ENCODE measurements at regions not wholly inside any gene's neighbourhood (a gene's known extent, or its start where the extent isn't known, plus 50 kb on each side); places are given as distances from the start of the nearest gene placed in this dataset.
"Not testable (repeated sequence)": the region's sequence is repeated elsewhere in the genome, so short reads cannot be mapped to it uniquely, and the experiment has no call there.

DNA sequence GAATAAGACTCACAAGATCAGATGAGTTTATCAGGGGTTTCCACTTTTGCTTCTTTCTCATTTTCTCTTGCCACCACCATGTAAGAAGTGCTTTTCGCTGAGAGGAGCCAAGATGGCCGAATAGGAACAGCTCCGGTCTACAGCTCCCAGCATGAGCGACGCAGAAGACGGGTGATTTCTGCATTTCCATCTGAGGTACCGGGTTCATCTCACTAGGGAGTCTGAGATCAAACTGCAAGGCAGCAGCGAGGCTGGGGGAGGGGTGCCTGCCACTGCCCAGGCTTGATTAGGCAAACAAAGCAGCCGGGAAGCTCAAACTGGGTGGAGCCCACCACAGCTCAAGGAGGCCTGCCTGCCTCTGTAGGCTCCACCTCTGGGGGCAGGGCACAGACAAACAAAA is 285.1 kb downstream of the MATN1 start:
- not testable (repeated sequence) for TF ChIP-seq POLR2AphosphoS5 (IDR thresholded peaks at IDR 0.05); EZH2 (IDR thresholded peaks at IDR 0.05; ENCODE audit: borderline replicate concordance, insufficient read depth, low read length, poor library complexity, severe bottlenecking); MXI1 (conservative IDR thresholded peaks at IDR 0.05; ENCODE audit: poor library complexity, severe bottlenecking); SMC3 (conservative IDR thresholded peaks at IDR 0.05; ENCODE audit: poor library complexity)
- TF ChIP-seq, protein P1, sequence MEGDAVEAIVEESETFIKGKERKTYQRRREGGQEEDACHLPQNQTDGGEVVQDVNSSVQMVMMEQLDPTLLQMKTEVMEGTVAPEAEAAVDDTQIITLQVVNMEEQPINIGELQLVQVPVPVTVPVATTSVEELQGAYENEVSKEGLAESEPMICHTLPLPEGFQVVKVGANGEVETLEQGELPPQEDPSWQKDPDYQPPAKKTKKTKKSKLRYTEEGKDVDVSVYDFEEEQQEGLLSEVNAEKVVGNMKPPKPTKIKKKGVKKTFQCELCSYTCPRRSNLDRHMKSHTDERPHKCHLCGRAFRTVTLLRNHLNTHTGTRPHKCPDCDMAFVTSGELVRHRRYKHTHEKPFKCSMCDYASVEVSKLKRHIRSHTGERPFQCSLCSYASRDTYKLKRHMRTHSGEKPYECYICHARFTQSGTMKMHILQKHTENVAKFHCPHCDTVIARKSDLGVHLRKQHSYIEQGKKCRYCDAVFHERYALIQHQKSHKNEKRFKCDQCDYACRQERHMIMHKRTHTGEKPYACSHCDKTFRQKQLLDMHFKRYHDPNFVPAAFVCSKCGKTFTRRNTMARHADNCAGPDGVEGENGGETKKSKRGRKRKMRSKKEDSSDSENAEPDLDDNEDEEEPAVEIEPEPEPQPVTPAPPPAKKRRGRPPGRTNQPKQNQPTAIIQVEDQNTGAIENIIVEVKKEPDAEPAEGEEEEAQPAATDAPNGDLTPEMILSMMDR (IDR thresholded peaks at IDR 0.05; ENCODE audit: poor library complexity, severe bottlenecking), result not testable (repeated sequence)
- TF ChIP-seq, protein P2, sequence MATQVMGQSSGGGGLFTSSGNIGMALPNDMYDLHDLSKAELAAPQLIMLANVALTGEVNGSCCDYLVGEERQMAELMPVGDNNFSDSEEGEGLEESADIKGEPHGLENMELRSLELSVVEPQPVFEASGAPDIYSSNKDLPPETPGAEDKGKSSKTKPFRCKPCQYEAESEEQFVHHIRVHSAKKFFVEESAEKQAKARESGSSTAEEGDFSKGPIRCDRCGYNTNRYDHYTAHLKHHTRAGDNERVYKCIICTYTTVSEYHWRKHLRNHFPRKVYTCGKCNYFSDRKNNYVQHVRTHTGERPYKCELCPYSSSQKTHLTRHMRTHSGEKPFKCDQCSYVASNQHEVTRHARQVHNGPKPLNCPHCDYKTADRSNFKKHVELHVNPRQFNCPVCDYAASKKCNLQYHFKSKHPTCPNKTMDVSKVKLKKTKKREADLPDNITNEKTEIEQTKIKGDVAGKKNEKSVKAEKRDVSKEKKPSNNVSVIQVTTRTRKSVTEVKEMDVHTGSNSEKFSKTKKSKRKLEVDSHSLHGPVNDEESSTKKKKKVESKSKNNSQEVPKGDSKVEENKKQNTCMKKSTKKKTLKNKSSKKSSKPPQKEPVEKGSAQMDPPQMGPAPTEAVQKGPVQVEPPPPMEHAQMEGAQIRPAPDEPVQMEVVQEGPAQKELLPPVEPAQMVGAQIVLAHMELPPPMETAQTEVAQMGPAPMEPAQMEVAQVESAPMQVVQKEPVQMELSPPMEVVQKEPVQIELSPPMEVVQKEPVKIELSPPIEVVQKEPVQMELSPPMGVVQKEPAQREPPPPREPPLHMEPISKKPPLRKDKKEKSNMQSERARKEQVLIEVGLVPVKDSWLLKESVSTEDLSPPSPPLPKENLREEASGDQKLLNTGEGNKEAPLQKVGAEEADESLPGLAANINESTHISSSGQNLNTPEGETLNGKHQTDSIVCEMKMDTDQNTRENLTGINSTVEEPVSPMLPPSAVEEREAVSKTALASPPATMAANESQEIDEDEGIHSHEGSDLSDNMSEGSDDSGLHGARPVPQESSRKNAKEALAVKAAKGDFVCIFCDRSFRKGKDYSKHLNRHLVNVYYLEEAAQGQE (IDR thresholded peaks at IDR 0.05; ENCODE audit: borderline replicate concordance), result not testable (repeated sequence)

Measured in neural cell (in vitro differentiated cells).